HepG2 (cell line): ENCODE measurements at regions not wholly inside any gene's neighbourhood (a gene's known extent, or its start where the extent isn't known, plus 50 kb on each side); places are given as distances from the start of the nearest gene placed in this dataset.
A peak's percentile ranks its signal among the peaks of the same experiment; 100 is the strongest.

Source experiments
- ATAC-seq: fragments of 200-7000 bp; cut with Tn5 transposase; 3 replicates; pipeline ENCODE4 v1.9.1; 2020; ENCODE audit warnings: mild to moderate bottlenecking, moderate library complexity
- BruUV-seq: library from RNA; stranded (reverse); fragments of 400-500 nt; replicated peaks from 2 replicates; lab custom pipeline; 2021; lab: Mats Ljungman, UMichigan
- CTCF ChIA-PET: fragments of 300-600 bp; formaldehyde crosslinking; extraction: SDS; loops from one replicate; lab custom pipeline; 2021; ENCODE audit warnings: low total read pairs, inconsistent platforms, low intra/inter-chr PET ratio; lab: Yijun Ruan, JAX
- POLR2A ChIA-PET: fragments of 350-600 bp; sonication (Branson Sonifier 250); formaldehyde crosslinking; loops from one replicate; lab custom pipeline; 2020; ENCODE audit warnings: antibody characterized with exemption, inconsistent platforms; lab: Yijun Ruan, JAX
- DNase-seq: peaks from one replicate; pipeline ENCODE4 v3.0.0-alpha.2; 2015; ENCODE audit warnings: low spot score
- FAIRE-seq: peaks from 3 replicates; lab custom pipeline; 2011; peaks lifted over from hg19 to GRCh38; lab: Jason Lieb, UNC
- H2AFZ ChIP-seq: one replicate; pipeline ENCODE4 v1.6.1; 2011; ENCODE audit warnings: low read length, inconsistent platforms
- H3K27ac ChIP-seq: fragments of 300-600 bp; 3 replicates; pipeline ENCODE4 v1.8.0; 2011; ENCODE audit warnings: mixed run types, mild to moderate bottlenecking, mixed read lengths, low read length, inconsistent platforms; ENCODE audit not compliant: insufficient read depth; ENCODE audit errors: extremely low read length
- H3K27me3 ChIP-seq, 2 experiments: fragments of 200-600 bp in 1 of 2; 2 replicates in 1 of 2; 3 replicates in 1 of 2; pipeline versions ENCODE4 v1.6.0 to v1.8.0; 2011; ENCODE audit warnings: low read length in 2 of 2, mild to moderate bottlenecking in 2 of 2, moderate library complexity in 2 of 2, inconsistent platforms in 1 of 2; ENCODE audit not compliant: insufficient read depth in 2 of 2, control insufficient read depth in 1 of 2
- H3K36me3 ChIP-seq, 2 experiments: fragments of 200-600 bp in 1 of 2; replicated peaks in 1 of 2; 2 replicates in 1 of 2; 3 replicates in 1 of 2; pipeline versions ENCODE4 v1.5.1 to v1.8.0; 2011; ENCODE audit warnings: low read length in 2 of 2, inconsistent platforms in 1 of 2; ENCODE audit not compliant: insufficient read depth in 2 of 2, control insufficient read depth in 1 of 2
- H3K4me1 ChIP-seq: 2 replicates; pipeline ENCODE4 v1.5.1; 2012; ENCODE audit warnings: low read length, inconsistent platforms; ENCODE audit not compliant: insufficient read depth
- H3K4me2 ChIP-seq: 2 replicates; pipeline ENCODE4 v1.6.0; 2011; ENCODE audit warnings: low read depth, low read length, inconsistent platforms
- H3K4me3 ChIP-seq, 3 experiments: fragments of 200-600 bp in 1 of 3; sonication (generic), shearing (Covaris generic) in 1 of 3; replicated peaks in 1 of 3; 2 replicates each; pipeline ENCODE4 v1.5.1; 2011 to 2016; ENCODE audit warnings: low read length in 3 of 3, inconsistent platforms in 2 of 3, low read depth in 2 of 3, mild to moderate bottlenecking in 2 of 3, control low read depth in 1 of 3, mixed read lengths in 1 of 3; ENCODE audit not compliant: insufficient read depth in 1 of 3
- H3K79me2 ChIP-seq: one replicate; pipeline ENCODE4 v1.6.1; 2011; ENCODE audit warnings: low read length, inconsistent platforms; ENCODE audit not compliant: insufficient read depth
- H3K9ac ChIP-seq: 2 replicates; pipeline ENCODE4 v1.6.0; 2011; ENCODE audit warnings: mild to moderate bottlenecking, low read depth, low read length, inconsistent platforms; ENCODE audit not compliant: insufficient read depth
- H3K9me3 ChIP-seq: 2 replicates; pipeline ENCODE4 v1.5.1; 2012; ENCODE audit warnings: mild to moderate bottlenecking, low read length
- H4K20me1 ChIP-seq: 2 replicates; pipeline ENCODE4 v1.6.0; 2011; ENCODE audit warnings: inconsistent platforms, mild to moderate bottlenecking, low read length, moderate library complexity; ENCODE audit not compliant: insufficient read depth
- HIVEP1 ChIP-seq: sonication (generic); formaldehyde crosslinking; IDR thresholded peaks from 2 replicates; pipeline ENCODE4 v1.4.0; 2020; ENCODE audit warnings: mild to moderate bottlenecking, missing genetic modification reagents
- MAFF ChIP-seq: IDR thresholded peaks from 2 replicates; pipeline ENCODE4 v1.6.1; 2011; ENCODE audit warnings: low read depth, low read length, improper control_type of control experiment
- MAFK ChIP-seq, 2 experiments: IDR thresholded peaks in 1 of 2; conservative IDR thresholded peaks in 1 of 2; 2 replicates each; pipeline ENCODE4 v1.6.1; 2011; ENCODE audit warnings: improper control_type of control experiment in 2 of 2, low read length in 2 of 2
- MEIS1 ChIP-seq: sonication (generic); formaldehyde crosslinking; IDR thresholded peaks from 2 replicates; pipeline ENCODE4 v1.9.0; 2021; ENCODE audit warnings: mild to moderate bottlenecking, missing genetic modification reagents, moderate library complexity, borderline replicate concordance
- ZNF326 ChIP-seq: sonication (generic); formaldehyde crosslinking; IDR thresholded peaks from 2 replicates; pipeline ENCODE4 v1.4.0; 2020; ENCODE audit warnings: missing genetic modification reagents, borderline replicate concordance
- ZNF550 ChIP-seq: sonication (generic); formaldehyde crosslinking; IDR thresholded peaks from 2 replicates; pipeline ENCODE4 v1.4.0; 2020; ENCODE audit warnings: mild to moderate bottlenecking, missing genetic modification reagents, borderline replicate concordance
- WGBS: methylation state at CpG from one replicate; pipeline ENCODE4 v1.1.6; 2017; ENCODE audit warnings: low lambda C conversion rate; 5-methylcytosine and 5-hydroxymethylcytosine counted together
- in situ Hi-C: cut with HindIII; loops from 2 replicates; pipeline ENCODE4 v1.10.0; 2017; ENCODE audit warnings: low pct_unique_long_range_greater_than_20kb; ENCODE audit not compliant: extremely low pct_ligation_motif_present
- intact Hi-C: fragments of 100-400 bp; cut with micrococcal nuclease; formaldehyde crosslinking; loops from one replicate; pipeline ENCODE4 v1.10.0; 2022; ENCODE audit not compliant: unreplicated experiment

DNA sequence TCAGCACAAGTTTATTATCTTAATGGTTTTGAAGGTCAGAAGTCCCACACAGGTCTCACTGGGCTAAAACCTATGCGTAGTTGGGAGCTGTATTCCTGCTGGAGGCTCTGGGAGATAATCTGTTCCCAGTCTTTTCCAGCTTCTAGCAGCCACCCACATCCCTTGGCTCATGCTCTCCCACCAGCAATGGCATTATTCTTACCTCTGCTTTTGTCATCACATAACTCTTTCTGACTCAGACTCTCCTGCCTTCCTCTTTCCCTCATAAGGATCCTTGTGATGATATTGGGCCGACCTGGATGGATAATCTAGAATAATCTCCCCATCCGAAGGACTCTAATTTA, 122.2 kb upstream of the PRDX6 start:
- Histone ChIP-seq H3K4me2 (no peak overlapping the region), H2AFZ (no peak overlapping the region), H3K9me3 (peaks cover 12% of the 10 kb centered on the region), H3K36me3 (no peaks in the 10 kb centered on the region), H3K4me3 (no peak overlapping the region), H3K9ac (no peak overlapping the region), H4K20me1 (no peaks in the 10 kb centered on the region), H3K4me1 (no peaks in the 10 kb centered on the region), H3K27ac (no peak overlapping the region), H3K79me2 (no peaks in the 10 kb centered on the region), H3K27me3 (no peaks in the 10 kb centered on the region)
- ATAC-seq, result no peak
- 64% methylated on average over 3 of the region's 3 CpGs for WGBS
- in situ Hi-C loops (no loop called here), intact Hi-C loops (no loop called here)
- ChIA-PET CTCF (no interaction called here), POLR2A (no interaction called here)
- no peak for DNase-seq
- FAIRE-seq, result no peak
- no TSS peak for BruUV-seq
- TF ChIP-seq HIVEP1 (CRISPR knock-in tag) (no peak), MEIS1 (no peak), ZNF326 (no peak)
- TF ChIP-seq, all 625 proteins: peak for 0

DNA sequence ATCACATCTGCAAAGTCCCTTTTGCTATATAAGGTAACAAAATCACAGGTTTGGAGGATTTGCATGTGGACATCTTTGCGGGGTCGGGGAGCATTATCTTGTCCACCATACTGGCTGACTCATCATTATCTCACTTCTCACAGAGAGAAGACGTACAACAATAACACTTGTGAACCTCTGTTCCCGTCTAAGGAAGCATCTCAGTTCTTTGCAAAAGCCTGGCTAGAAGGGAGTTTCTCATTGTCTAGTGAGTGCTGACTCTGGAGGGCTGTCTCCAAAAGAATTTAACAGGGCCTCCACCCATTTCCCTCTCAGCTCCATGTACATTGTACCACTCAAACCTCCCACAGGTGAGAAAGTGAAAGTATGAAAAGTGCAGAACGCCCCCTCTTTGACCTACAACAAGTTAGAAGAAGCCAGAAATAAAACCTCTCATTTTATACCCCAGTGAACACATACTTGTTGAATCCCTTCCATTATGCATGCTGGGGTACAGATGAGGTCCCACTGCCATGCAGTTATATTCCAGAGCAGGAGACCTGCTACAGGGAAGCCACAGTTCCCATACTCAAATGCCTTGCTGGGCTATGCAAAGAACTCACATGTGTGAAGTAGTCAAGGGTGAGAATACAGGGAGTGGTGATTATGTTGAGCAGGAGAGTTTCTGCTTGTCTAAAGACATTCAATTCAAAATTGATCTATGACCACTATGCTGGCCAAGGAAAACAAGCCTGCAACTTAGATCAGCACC, 121.7 kb upstream of the PRDX6 start:
- H3K4me1 ChIP-seq, result no peaks in the 10 kb centered on the region
- H4K20me1 ChIP-seq, result no peaks in the 10 kb centered on the region
- no peaks in the 10 kb centered on the region for H3K79me2 ChIP-seq
- ChIA-PET POLR2A (no interaction called here), CTCF (no interaction called here)
- no peaks in the 10 kb centered on the region for H3K36me3 ChIP-seq
- H2AFZ ChIP-seq, result no peak overlapping the region
- DNase-seq (no peak), FAIRE-seq (no peak), ATAC-seq (no peak)
- intact Hi-C loops, result no loop called here
- H3K9ac ChIP-seq, result no peak overlapping the region
- in situ Hi-C loops, result no loop called here
- H3K27ac ChIP-seq, result no peak overlapping the region
- TF ChIP-seq MAFF, result peak; percentile 73
- no peak for TF ChIP-seq ZNF550
- peak; percentile 56 to 75 for TF ChIP-seq MAFK (conservative IDR thresholded peaks at IDR 0.05 in 1 of 2, IDR thresholded peaks at IDR 0.05 in 1 of 2; ENCODE audit: low read length in 2 of 2)
- H3K9me3 ChIP-seq, result peaks cover 12% of the 10 kb centered on the region
- WGBS, result 55% methylated on average over 5 of the region's 5 CpGs
- no peaks in the 10 kb centered on the region for H3K27me3 ChIP-seq
- BruUV-seq, result no TSS peak
- H3K4me2 ChIP-seq, result no peak overlapping the region
- no peak overlapping the region for H3K4me3 ChIP-seq
